Prostate gland (tissue), 2 donors: ENCODE measurements at regions not wholly inside any gene's neighbourhood (a gene's known extent, or its start where the extent isn't known, plus 50 kb on each side); places are given as distances from the start of the nearest gene placed in this dataset.

ENCODE experiments used
- DNase-seq: peaks from one replicate; pipeline ENCODE4 v3.0.0-alpha.2; 2019; ENCODE audit warnings: low spot score
- H3K27ac ChIP-seq, 2 donors: fragments of 200-600 bp; sonication (generic); 2 replicates each; pipeline ENCODE4 v1.5.1; 2017 to 2019
- H3K27me3 ChIP-seq: fragments of 200-600 bp; sonication (generic); replicated peaks from 2 replicates; pipeline ENCODE4 v1.5.1; 2019; ENCODE audit not compliant: insufficient read depth
- H3K36me3 ChIP-seq, 2 donors: fragments of 200-600 bp; sonication (generic); 1 replicate in 1 of 2; 2 replicates in 1 of 2; pipeline versions ENCODE4 v1.5.1 to v1.8.1; 2017 to 2019
- H3K4me1 ChIP-seq: fragments of 200-600 bp; sonication (generic); replicated peaks from 2 replicates; pipeline ENCODE4 v1.5.1; 2019
- H3K4me3 ChIP-seq, 2 donors: fragments of 200-600 bp; sonication (generic); 2 replicates each; pipeline ENCODE4 v1.5.1; 2017 to 2019
- H3K9me3 ChIP-seq: fragments of 200-600 bp; sonication (generic); 2 replicates; pipeline ENCODE4 v1.5.1; 2017
- CTCF ChIP-seq, 4 experiments: fragments of 200-600 bp in 2 of 4; fragments of 450-650 bp in 2 of 4; sonication (generic) in 2 of 4; IDR thresholded peaks; 1 replicate in 3 of 4; 2 replicates in 1 of 4; pipeline ENCODE4 v1.5.1; 2016 to 2019; ENCODE audit warnings: antibody characterized with exemption in 4 of 4, mild to moderate bottlenecking in 2 of 4, moderate library complexity in 2 of 4
- POLR2A ChIP-seq: fragments of 450-650 bp; IDR thresholded peaks from one replicate; pipeline ENCODE4 v1.6.1; 2016; ENCODE audit warnings: antibody characterized with exemption, mild to moderate bottlenecking
- POLR2AphosphoS5 ChIP-seq: sonication (generic); formaldehyde crosslinking; IDR thresholded peaks from one replicate; pipeline ENCODE4 v1.6.1; 2017; ENCODE audit warnings: antibody characterized with exemption
- WGBS: methylation state at CpG from one replicate; pipeline ENCODE4 v1.1.5; 2018; 5-methylcytosine and 5-hydroxymethylcytosine counted together
- intact Hi-C: fragments of 100-400 bp; cut with DNase I; formaldehyde crosslinking; loops from one replicate; pipeline ENCODE4 v1.14.2; 2022

DNA sequence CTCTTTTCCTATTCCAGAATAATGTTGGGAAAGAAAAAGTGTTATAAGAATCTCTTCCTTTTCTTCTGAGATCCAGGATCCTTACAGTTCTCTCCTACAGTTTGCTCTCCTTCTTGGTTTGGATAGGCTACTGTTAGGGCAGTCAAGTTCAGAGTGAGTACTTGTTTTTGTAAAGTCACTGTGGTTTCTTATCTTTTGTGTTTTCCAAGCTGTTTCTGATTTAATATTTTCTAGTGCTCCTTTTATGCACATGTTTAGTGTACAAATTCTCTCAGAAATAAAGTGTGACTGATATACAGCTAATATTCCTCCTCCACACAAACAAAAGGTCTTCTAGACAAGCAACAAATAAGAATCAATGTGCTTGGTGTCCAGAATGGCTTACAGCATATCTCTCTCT is 107.7 kb downstream of the BACH1 start:
- no peak for DNase-seq
- Histone ChIP-seq H3K4me1 (no peaks in the 10 kb centered on the region), H3K27me3 (no peaks in the 10 kb centered on the region), H3K27ac (no peak overlapping the region), H3K9me3 (no peaks in the 10 kb centered on the region), H3K36me3 (no peaks in the 10 kb centered on the region), H3K4me3 (no peak overlapping the region)
- intact Hi-C loops = no loop called here
- TF ChIP-seq POLR2AphosphoS5 = no peak
- TF ChIP-seq POLR2A = no peak
- no peak for TF ChIP-seq CTCF (IDR thresholded peaks at IDR 0.05)

- 66% methylated on average over 2 of the region's 2 CpGs for WGBS
- no peaks in the 10 kb centered on the region for H3K27me3 ChIP-seq
- H3K4me1 ChIP-seq = no peaks in the 10 kb centered on the region
- TF ChIP-seq POLR2A (no peak), POLR2AphosphoS5 (no peak), CTCF (IDR thresholded peaks at IDR 0.05) (no peak)
- no peak overlapping the region for H3K4me3 ChIP-seq
- H3K27ac ChIP-seq = no peak overlapping the region
- intact Hi-C loops = no loop called here
- no peaks in the 10 kb centered on the region for H3K36me3 ChIP-seq
- no peak for DNase-seq
- no peaks in the 10 kb centered on the region for H3K9me3 ChIP-seq
Observed at GRCh38 chr21:29407571-29407970, 108.8 kb downstream of the BACH1 start.

- 82% methylated on average over 3 of the region's 3 CpGs for WGBS
- no peak for DNase-seq
- Histone ChIP-seq H3K27me3 (no peaks in the 10 kb centered on the region), H3K36me3 (no peaks in the 10 kb centered on the region), H3K4me3 (no peak overlapping the region), H3K4me1 (no peaks in the 10 kb centered on the region), H3K9me3 (no peaks in the 10 kb centered on the region), H3K27ac (no peak overlapping the region)
- TF ChIP-seq POLR2A (no peak), CTCF (IDR thresholded peaks at IDR 0.05) (no peak), POLR2AphosphoS5 (no peak)
- intact Hi-C loops = no loop called here
Observed at GRCh38 chr21:29413683-29414082, 115.0 kb downstream of the BACH1 start.

DNA sequence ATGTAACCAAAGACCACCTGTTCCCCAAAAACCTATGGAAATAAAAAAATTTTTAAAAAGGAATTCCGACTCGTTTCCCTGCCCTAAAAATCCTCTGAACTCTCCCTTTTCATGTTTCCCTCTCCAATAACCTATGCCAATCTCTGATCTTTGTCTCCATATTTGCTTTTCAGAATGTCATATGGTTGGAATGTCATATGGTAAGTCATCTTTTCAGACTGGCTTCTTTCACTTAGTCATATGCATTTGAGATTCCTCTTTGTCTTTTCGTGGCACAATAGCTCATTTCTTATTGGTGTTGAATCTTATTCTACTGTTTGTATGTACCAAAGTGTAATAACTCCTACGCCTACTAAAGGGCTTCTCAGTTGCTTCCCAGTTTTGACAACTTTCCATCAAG is 117.5 kb downstream of the BACH1 start:
- Histone ChIP-seq H3K4me1 (no peaks in the 10 kb centered on the region), H3K27me3 (no peaks in the 10 kb centered on the region), H3K4me3 (no peak overlapping the region), H3K36me3 (no peaks in the 10 kb centered on the region), H3K9me3 (no peaks in the 10 kb centered on the region), H3K27ac (no peak overlapping the region)
- 94% methylated on average over 4 of the region's 4 CpGs for WGBS
- TF ChIP-seq POLR2A = no peak
- no peak for TF ChIP-seq CTCF (IDR thresholded peaks at IDR 0.05)
- no peak for TF ChIP-seq POLR2AphosphoS5
- no peak for DNase-seq
- intact Hi-C loops = no loop called here

- H3K9me3 ChIP-seq = no peaks in the 10 kb centered on the region
- TF ChIP-seq CTCF (IDR thresholded peaks at IDR 0.05) = no peak
- no peak for TF ChIP-seq POLR2A
- no peak for TF ChIP-seq POLR2AphosphoS5
- no peak for DNase-seq
- WGBS = 65% methylated on average over 2 of the region's 2 CpGs
- no peaks in the 10 kb centered on the region for H3K36me3 ChIP-seq
- H3K4me3 ChIP-seq = no peak overlapping the region
- no peak overlapping the region for H3K27ac ChIP-seq
- H3K4me1 ChIP-seq = no peaks in the 10 kb centered on the region
- intact Hi-C loops = no loop called here
- H3K27me3 ChIP-seq = no peaks in the 10 kb centered on the region
Observed at GRCh38 chr21:29418813-29419212, 120.1 kb downstream of the BACH1 start.
